ENCODE measurements at regions not wholly inside any gene's neighbourhood (a gene's known extent, or its start where the extent isn't known, plus 50 kb on each side); places are given as distances from the start of the nearest gene placed in this dataset.

GRCh38 chr18:73831688-73832087 is 315.9 kb downstream of the FBXO15 start:
- in situ Hi-C loops (cut with HindIII; ENCODE audit: low pct_unique_long_range_greater_than_20kb, low sequenced_read_pairs) = no loop called here
- no peak for TF ChIP-seq JUND (IDR thresholded peaks at IDR 0.05; ENCODE audit: low read depth)
- DNase-seq (ENCODE audit: low read depth in 1 of 2, low spot score in 1 of 2) = no peak

- in situ Hi-C loops (cut with HindIII; ENCODE audit: low pct_unique_long_range_greater_than_20kb, low sequenced_read_pairs) = no loop called here
- no peak for DNase-seq (ENCODE audit: low read depth in 1 of 2, low spot score in 1 of 2)
- no peak for TF ChIP-seq JUND (IDR thresholded peaks at IDR 0.05; ENCODE audit: low read depth)
Observed at GRCh38 chr18:73829146-73829545, 318.5 kb downstream of the FBXO15 start.

GRCh38 chr18:73827801-73828200 is 319.8 kb downstream of the FBXO15 start:
- TF ChIP-seq JUND (IDR thresholded peaks at IDR 0.05; ENCODE audit: low read depth) = no peak
- in situ Hi-C loops (cut with HindIII; ENCODE audit: low pct_unique_long_range_greater_than_20kb, low sequenced_read_pairs) = no loop called here
- DNase-seq (ENCODE audit: low read depth in 1 of 2, low spot score in 1 of 2) = no peak

- in situ Hi-C loops (cut with HindIII; ENCODE audit: low pct_unique_long_range_greater_than_20kb, low sequenced_read_pairs) = no loop called here
- no peak for DNase-seq (ENCODE audit: low read depth in 1 of 2, low spot score in 1 of 2)
- no peak for TF ChIP-seq JUND (IDR thresholded peaks at IDR 0.05; ENCODE audit: low read depth)
Observed at GRCh38 chr18:73826098-73826497, 321.5 kb downstream of the FBXO15 start.

GRCh38 chr18:73824671-73825070 is 323.0 kb downstream of the FBXO15 start:
- DNase-seq (ENCODE audit: low read depth in 1 of 2, low spot score in 1 of 2) = no peak
- TF ChIP-seq JUND (IDR thresholded peaks at IDR 0.05; ENCODE audit: low read depth) = no peak
- in situ Hi-C loops (cut with HindIII; ENCODE audit: low pct_unique_long_range_greater_than_20kb, low sequenced_read_pairs) = no loop called here

- no peak for TF ChIP-seq JUND (IDR thresholded peaks at IDR 0.05; ENCODE audit: low read depth)
- in situ Hi-C loops (cut with HindIII; ENCODE audit: low pct_unique_long_range_greater_than_20kb, low sequenced_read_pairs) = no loop called here
- no peak for DNase-seq (ENCODE audit: low read depth in 1 of 2, low spot score in 1 of 2)
Observed at GRCh38 chr18:73812423-73812822, 335.2 kb downstream of the FBXO15 start.

GRCh38 chr18:73807551-73808192 is 340.0 kb downstream of the FBXO15 start:
- DNase-seq (ENCODE audit: low read depth in 1 of 2, low spot score in 1 of 2) = no peak
- TF ChIP-seq JUND (IDR thresholded peaks at IDR 0.05; ENCODE audit: low read depth) = no peak
- in situ Hi-C loops (cut with HindIII; ENCODE audit: low pct_unique_long_range_greater_than_20kb, low sequenced_read_pairs) = no loop called here

- DNase-seq (ENCODE audit: low read depth in 1 of 2, low spot score in 1 of 2) = no peak
- TF ChIP-seq JUND (IDR thresholded peaks at IDR 0.05; ENCODE audit: low read depth) = no peak
- in situ Hi-C loops (cut with HindIII; ENCODE audit: low pct_unique_long_range_greater_than_20kb, low sequenced_read_pairs) = no loop called here
Observed at GRCh38 chr18:73805991-73806390, 341.6 kb downstream of the FBXO15 start.

- in situ Hi-C loops (cut with HindIII; ENCODE audit: low pct_unique_long_range_greater_than_20kb, low sequenced_read_pairs) = no loop called here
- DNase-seq (ENCODE audit: low read depth in 1 of 2, low spot score in 1 of 2) = no peak
- no peak for TF ChIP-seq JUND (IDR thresholded peaks at IDR 0.05; ENCODE audit: low read depth)
Observed at GRCh38 chr18:73797419-73797818, 350.2 kb downstream of the FBXO15 start.

GRCh38 chr18:73793386-73793785 is 354.2 kb downstream of the FBXO15 start:
- TF ChIP-seq JUND (IDR thresholded peaks at IDR 0.05; ENCODE audit: low read depth) = no peak
- in situ Hi-C loops (cut with HindIII; ENCODE audit: low pct_unique_long_range_greater_than_20kb, low sequenced_read_pairs) = no loop called here
- no peak for DNase-seq (ENCODE audit: low read depth in 1 of 2, low spot score in 1 of 2)

- DNase-seq (ENCODE audit: low read depth in 1 of 2, low spot score in 1 of 2) = no peak
- TF ChIP-seq JUND (IDR thresholded peaks at IDR 0.05; ENCODE audit: low read depth) = no peak
- in situ Hi-C loops (cut with HindIII; ENCODE audit: low pct_unique_long_range_greater_than_20kb, low sequenced_read_pairs) = no loop called here
Observed at GRCh38 chr18:73791081-73791480, 356.6 kb downstream of the FBXO15 start.

- in situ Hi-C loops (cut with HindIII; ENCODE audit: low pct_unique_long_range_greater_than_20kb, low sequenced_read_pairs) = no loop called here
- no peak for TF ChIP-seq JUND (IDR thresholded peaks at IDR 0.05; ENCODE audit: low read depth)
- no peak for DNase-seq (ENCODE audit: low read depth in 1 of 2, low spot score in 1 of 2)
Observed at GRCh38 chr18:73790587-73790986, 357.0 kb downstream of the FBXO15 start.

GRCh38 chr18:73787316-73787715 is 360.3 kb downstream of the FBXO15 start:
- TF ChIP-seq JUND (IDR thresholded peaks at IDR 0.05; ENCODE audit: low read depth) = no peak
- no peak for DNase-seq (ENCODE audit: low read depth in 1 of 2, low spot score in 1 of 2)
- in situ Hi-C loops (cut with HindIII; ENCODE audit: low pct_unique_long_range_greater_than_20kb, low sequenced_read_pairs) = no loop called here

GRCh38 chr18:73785300-73785699 is 362.3 kb downstream of the FBXO15 start:
- in situ Hi-C loops (cut with HindIII; ENCODE audit: low pct_unique_long_range_greater_than_20kb, low sequenced_read_pairs) = no loop called here
- DNase-seq (ENCODE audit: low read depth in 1 of 2, low spot score in 1 of 2) = no peak
- TF ChIP-seq JUND (IDR thresholded peaks at IDR 0.05; ENCODE audit: low read depth) = no peak

Measured in T47D (cell line).